Glutamatergic neuron (in vitro differentiated cells): ENCODE measurements at regions not wholly inside any gene's neighbourhood (a gene's known extent, or its start where the extent isn't known, plus 50 kb on each side); places are given as distances from the start of the nearest gene placed in this dataset.
A peak's percentile ranks its signal among the peaks of the same experiment; 100 is the strongest.

ENCODE experiments used
- DNase-seq: peaks from one replicate; pipeline ENCODE4 v3.0.0; 2022
- H3K27ac Mint-ChIP-seq: one replicate; pipeline ENCODE4 v1.8.0; 2020; ENCODE audit warnings: mild to moderate bottlenecking, mixed read lengths, inconsistent platforms; ENCODE audit not compliant: unreplicated experiment
- H3K27me3 Mint-ChIP-seq: one replicate; pipeline ENCODE4 v1.8.0; 2020; ENCODE audit warnings: mild to moderate bottlenecking, moderate library complexity, mixed read lengths, inconsistent platforms; ENCODE audit not compliant: unreplicated experiment
- H3K36me3 Mint-ChIP-seq: one replicate; pipeline ENCODE4 v1.8.0; 2020; ENCODE audit warnings: mild to moderate bottlenecking, mixed read lengths, inconsistent platforms; ENCODE audit not compliant: unreplicated experiment
- H3K4me1 Mint-ChIP-seq: one replicate; pipeline ENCODE4 v1.8.0; 2020; ENCODE audit warnings: mild to moderate bottlenecking, low read depth, mixed read lengths, inconsistent platforms; ENCODE audit not compliant: unreplicated experiment
- H3K4me3 Mint-ChIP-seq: one replicate; pipeline ENCODE4 v1.8.0; 2020; ENCODE audit warnings: mild to moderate bottlenecking, mixed read lengths, inconsistent platforms; ENCODE audit not compliant: unreplicated experiment
- H3K9me3 Mint-ChIP-seq: one replicate; pipeline ENCODE4 v1.8.0; 2020; ENCODE audit warnings: mild to moderate bottlenecking, moderate library complexity, mixed read lengths, inconsistent platforms; ENCODE audit not compliant: unreplicated experiment
- CTCF ChIP-seq: fragments of 200-600 bp; sonication (generic); IDR thresholded peaks from one replicate; pipeline ENCODE4 v1.5.0; 2021; ENCODE audit not compliant: partially characterized antibody, unreplicated experiment

- H3K9me3 Mint-ChIP-seq = peaks cover 2% of the 10 kb centered on the region
- H3K4me3 Mint-ChIP-seq = no peak overlapping the region
- TF ChIP-seq CTCF = no peak
- H3K36me3 Mint-ChIP-seq = no peaks in the 10 kb centered on the region
- no peak overlapping the region for H3K27ac Mint-ChIP-seq
- H3K4me1 Mint-ChIP-seq = peaks cover 15% of the 10 kb centered on the region
- no peak for DNase-seq
- peaks cover 2% of the 10 kb centered on the region for H3K27me3 Mint-ChIP-seq
Observed at GRCh38 chr9:91117474-91117891, 244.2 kb downstream of the AUH start.

GRCh38 chr9:91117959-91118703 lies 243.6 kb downstream of the AUH start:
- Mint-ChIP-seq H3K9me3 (peaks cover 2% of the 10 kb centered on the region), H3K36me3 (peaks cover 4% of the 10 kb centered on the region), H3K4me1 (peaks cover 15% of the 10 kb centered on the region), H3K4me3 (peak overlapping the region; percentile 77), H3K27me3 (no peaks in the 10 kb centered on the region), H3K27ac (no peak overlapping the region)
- peak; percentile 61 for DNase-seq
- TF ChIP-seq CTCF = no peak

- Mint-ChIP-seq H3K4me3 (peak overlapping the region; percentile 77), H3K9me3 (peaks cover 4% of the 10 kb centered on the region), H3K27ac (no peak overlapping the region), H3K27me3 (no peaks in the 10 kb centered on the region), H3K4me1 (peaks cover 15% of the 10 kb centered on the region), H3K36me3 (peaks cover 8% of the 10 kb centered on the region)
- TF ChIP-seq CTCF = no peak
- no peak for DNase-seq
Observed at GRCh38 chr9:91118704-91119025, 243.1 kb downstream of the AUH start.

- peak overlapping the region; percentile 35 for H3K4me3 Mint-ChIP-seq
Observed at GRCh38 chr9:91119142-91119541, 242.6 kb downstream of the AUH start.

More at GRCh38 chr9:91119142-91119541, 242.6 kb downstream of the AUH start:
- DNase-seq = no peak
- no peak for TF ChIP-seq CTCF
- Mint-ChIP-seq H3K27ac (no peak overlapping the region), H3K27me3 (no peaks in the 10 kb centered on the region), H3K4me1 (peaks cover 15% of the 10 kb centered on the region), H3K9me3 (peaks cover 4% of the 10 kb centered on the region), H3K36me3 (peaks cover 12% of the 10 kb centered on the region)
